DOHH2 (cell line): ENCODE measurements at regions not wholly inside any gene's neighbourhood (a gene's known extent, or its start where the extent isn't known, plus 50 kb on each side); places are given as distances from the start of the nearest gene placed in this dataset.

Experiments
- EZH2phosphoT487 ChIP-seq: fragments of 200-600 bp; sonication (generic); IDR thresholded peaks from 2 replicates; pipeline ENCODE4 v1.6.1; 2017; ENCODE audit warnings: borderline replicate concordance, mild to moderate bottlenecking, antibody characterized with exemption, low read length, moderate library complexity, mixed read lengths
- TF ChIP-seq, protein P1 (sequence below): fragments of 200-600 bp; sonication (generic); IDR thresholded peaks from one replicate; pipeline ENCODE4 v1.5.1; 2014; ENCODE audit warnings: antibody characterized with exemption, mild to moderate bottlenecking, low read depth, low read length; ENCODE audit not compliant: poor library complexity, severe bottlenecking

DNA sequence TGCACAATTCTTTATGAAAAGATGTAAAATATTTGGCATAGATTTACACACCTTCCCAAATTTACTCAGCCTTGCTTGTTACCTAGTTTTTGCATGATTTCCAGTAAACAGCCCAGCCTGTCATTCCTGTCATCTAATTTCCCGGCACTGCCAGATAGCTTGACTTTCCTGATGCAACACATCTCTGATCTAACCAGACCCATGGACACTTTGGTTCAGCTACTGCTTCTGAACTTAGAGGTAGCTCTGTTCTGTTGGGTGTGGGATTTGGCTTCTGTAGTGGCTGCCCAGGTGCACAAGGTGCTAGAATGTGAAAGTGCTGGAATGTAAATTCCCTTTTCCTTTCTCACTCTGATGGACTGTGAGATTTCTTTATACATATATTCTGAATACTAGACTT is 1033.5 kb downstream of the SLITRK1 start:
- TF ChIP-seq, protein P1, sequence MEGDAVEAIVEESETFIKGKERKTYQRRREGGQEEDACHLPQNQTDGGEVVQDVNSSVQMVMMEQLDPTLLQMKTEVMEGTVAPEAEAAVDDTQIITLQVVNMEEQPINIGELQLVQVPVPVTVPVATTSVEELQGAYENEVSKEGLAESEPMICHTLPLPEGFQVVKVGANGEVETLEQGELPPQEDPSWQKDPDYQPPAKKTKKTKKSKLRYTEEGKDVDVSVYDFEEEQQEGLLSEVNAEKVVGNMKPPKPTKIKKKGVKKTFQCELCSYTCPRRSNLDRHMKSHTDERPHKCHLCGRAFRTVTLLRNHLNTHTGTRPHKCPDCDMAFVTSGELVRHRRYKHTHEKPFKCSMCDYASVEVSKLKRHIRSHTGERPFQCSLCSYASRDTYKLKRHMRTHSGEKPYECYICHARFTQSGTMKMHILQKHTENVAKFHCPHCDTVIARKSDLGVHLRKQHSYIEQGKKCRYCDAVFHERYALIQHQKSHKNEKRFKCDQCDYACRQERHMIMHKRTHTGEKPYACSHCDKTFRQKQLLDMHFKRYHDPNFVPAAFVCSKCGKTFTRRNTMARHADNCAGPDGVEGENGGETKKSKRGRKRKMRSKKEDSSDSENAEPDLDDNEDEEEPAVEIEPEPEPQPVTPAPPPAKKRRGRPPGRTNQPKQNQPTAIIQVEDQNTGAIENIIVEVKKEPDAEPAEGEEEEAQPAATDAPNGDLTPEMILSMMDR: no peak
- no peak for TF ChIP-seq EZH2phosphoT487
